GM20000 (cell line): ENCODE measurements at regions not wholly inside any gene's neighbourhood (a gene's known extent, or its start where the extent isn't known, plus 50 kb on each side); places are given as distances from the start of the nearest gene placed in this dataset.

ENCODE experiments used
- DNase-seq: peaks from one replicate; pipeline ENCODE4 v3.0.0; 2012; ENCODE audit warnings: low spot score
- CTCF ChIP-seq: IDR thresholded peaks from 2 replicates; pipeline ENCODE4 v1.5.1; 2012; ENCODE audit warnings: mild to moderate bottlenecking, control low read depth; ENCODE audit errors: extremely low read depth, missing control alignments

- TF ChIP-seq CTCF = no peak
- no peak for DNase-seq
Observed at GRCh38 chr1:70707214-70707613, 296.1 kb downstream of the CTH start.

DNA sequence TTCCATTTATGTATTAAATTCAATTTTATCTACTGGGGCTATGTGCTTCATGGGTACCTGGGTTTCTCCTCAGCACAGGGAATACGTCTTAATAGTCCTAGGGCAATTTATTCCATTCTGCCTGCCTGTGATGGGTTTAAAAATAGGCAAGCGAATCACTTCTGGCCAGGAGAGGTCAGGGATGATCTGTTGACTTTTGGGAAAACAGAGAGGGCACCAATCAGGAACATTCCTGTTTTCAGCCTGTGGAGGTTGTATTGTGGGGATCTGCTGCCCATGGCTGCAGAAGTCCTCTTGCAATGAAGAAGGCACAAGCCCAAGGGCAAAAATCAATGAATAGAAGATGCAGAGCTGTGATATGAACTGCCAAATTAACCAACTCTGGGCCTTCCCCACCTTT lies 303.1 kb downstream of the CTH start:
- DNase-seq = no peak
- TF ChIP-seq CTCF = no peak

GRCh38 chr1:70717211-70717610 lies 306.1 kb downstream of the CTH start:
- no peak for DNase-seq
- TF ChIP-seq CTCF = no peak

- no peak for DNase-seq
- no peak for TF ChIP-seq CTCF
Observed at GRCh38 chr1:70717656-70718055, 306.6 kb downstream of the CTH start.

- DNase-seq = no peak
Observed at GRCh38 chr1:70718086-70718630, 307.1 kb downstream of the CTH start.

DNA sequence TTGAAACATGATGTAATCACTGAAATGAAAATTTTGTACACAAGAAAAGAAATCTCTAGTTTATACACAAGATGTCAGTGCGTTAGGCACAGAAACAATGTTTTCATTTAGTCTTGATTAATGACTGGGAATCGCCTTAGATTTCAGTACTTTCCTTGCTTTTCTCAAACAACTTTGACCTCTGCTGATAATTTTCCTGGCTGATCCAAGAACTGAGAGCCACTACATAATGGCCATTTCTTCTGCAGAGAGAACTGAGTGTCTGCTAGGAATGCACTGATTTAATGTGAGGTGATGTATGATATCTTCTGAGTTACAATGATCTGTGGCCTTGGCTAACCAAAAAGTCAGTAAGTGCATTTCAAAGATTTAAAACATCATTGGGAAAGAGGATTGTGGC lies 308.1 kb downstream of the CTH start:
- no peak for TF ChIP-seq CTCF
- no peak for DNase-seq

More at GRCh38 chr1:70718086-70718630, 307.1 kb downstream of the CTH start:
- no peak for TF ChIP-seq CTCF

DNA sequence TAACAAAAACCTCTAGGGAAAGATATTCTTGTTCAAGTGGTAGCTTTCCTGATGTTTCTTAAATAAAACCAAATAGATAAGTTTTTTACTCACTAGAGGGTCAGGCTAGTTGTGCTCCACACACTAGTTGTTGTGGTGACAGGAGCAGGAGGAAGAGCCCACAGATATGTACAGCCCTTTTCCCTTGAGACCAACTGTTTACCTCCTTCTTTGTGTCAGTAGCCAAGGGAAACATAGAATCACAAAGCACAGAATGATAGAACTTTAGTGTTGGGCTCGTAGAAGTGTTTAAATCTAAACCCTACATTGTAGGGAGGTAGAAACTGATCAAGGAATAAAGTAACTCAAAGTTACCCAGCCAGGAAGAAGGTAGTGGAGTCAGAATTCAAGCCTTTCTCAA lies 309.0 kb downstream of the CTH start:
- no peak for DNase-seq
- TF ChIP-seq CTCF = no peak
